ENCODE measurements at regions not wholly inside any gene's neighbourhood (a gene's known extent, or its start where the extent isn't known, plus 50 kb on each side); places are given as distances from the start of the nearest gene placed in this dataset.
A peak's percentile ranks its signal among the peaks of the same experiment; 100 is the strongest.

DNA sequence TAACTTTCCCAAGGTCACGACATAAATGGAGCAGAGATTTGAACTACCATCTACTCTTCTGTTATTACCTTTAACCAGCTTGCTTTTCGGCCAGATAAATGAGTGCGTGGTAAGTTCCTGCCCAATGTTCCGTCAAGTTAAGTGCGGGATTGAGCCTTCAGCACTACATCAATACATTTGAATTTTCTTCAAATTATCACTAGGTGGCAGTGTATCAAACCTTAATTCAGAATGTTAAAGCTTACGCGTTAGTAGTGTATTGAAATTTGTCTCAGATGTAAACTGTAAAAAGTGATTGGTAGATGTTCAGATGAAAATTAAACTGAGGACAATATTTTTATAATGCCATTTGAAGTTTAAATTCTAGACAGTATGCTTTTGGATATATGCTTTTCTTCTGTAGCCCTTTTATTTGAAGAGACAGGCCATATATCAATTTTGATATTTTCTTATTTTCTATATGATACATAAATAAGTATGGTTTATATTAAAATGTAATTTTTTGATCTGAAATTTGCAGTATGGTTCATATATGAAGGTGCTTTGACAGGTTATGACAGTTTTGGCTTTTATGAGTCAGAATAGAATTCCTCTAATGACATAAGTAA is 681.3 kb downstream of the ADCYAP1 start:
- no peak overlapping the region for H3K27ac ChIP-seq
- TF ChIP-seq, protein P1, sequence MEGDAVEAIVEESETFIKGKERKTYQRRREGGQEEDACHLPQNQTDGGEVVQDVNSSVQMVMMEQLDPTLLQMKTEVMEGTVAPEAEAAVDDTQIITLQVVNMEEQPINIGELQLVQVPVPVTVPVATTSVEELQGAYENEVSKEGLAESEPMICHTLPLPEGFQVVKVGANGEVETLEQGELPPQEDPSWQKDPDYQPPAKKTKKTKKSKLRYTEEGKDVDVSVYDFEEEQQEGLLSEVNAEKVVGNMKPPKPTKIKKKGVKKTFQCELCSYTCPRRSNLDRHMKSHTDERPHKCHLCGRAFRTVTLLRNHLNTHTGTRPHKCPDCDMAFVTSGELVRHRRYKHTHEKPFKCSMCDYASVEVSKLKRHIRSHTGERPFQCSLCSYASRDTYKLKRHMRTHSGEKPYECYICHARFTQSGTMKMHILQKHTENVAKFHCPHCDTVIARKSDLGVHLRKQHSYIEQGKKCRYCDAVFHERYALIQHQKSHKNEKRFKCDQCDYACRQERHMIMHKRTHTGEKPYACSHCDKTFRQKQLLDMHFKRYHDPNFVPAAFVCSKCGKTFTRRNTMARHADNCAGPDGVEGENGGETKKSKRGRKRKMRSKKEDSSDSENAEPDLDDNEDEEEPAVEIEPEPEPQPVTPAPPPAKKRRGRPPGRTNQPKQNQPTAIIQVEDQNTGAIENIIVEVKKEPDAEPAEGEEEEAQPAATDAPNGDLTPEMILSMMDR (IDR thresholded peaks at IDR 0.05): peak; percentile 21
- no peak for DNase-seq (ENCODE audit: low spot score)
- no peak overlapping the region for H3K4me3 ChIP-seq

DNA sequence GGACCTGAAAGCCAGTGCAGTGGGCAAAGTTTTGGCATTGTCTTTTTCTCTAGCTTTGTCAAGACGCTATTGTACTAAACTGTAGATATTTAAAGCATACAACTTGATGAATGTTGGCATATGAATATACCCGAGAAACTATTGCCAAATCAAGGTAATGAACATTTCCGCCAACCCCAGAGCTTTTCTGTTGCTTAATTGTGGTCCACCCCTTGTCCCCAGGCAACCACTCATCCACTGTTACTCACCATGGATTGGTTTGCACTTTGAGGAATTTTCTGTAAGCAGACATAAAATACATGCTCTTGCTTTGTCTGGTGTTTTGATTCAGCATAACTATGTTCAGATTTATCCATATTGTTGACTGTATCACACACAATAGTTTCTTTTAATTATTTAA is 688.4 kb downstream of the ADCYAP1 start:
- H3K27ac ChIP-seq: no peak overlapping the region
- DNase-seq (ENCODE audit: low spot score): no peak
- no peak overlapping the region for H3K4me3 ChIP-seq
- TF ChIP-seq, protein P1 (IDR thresholded peaks at IDR 0.05): no peak

DNA sequence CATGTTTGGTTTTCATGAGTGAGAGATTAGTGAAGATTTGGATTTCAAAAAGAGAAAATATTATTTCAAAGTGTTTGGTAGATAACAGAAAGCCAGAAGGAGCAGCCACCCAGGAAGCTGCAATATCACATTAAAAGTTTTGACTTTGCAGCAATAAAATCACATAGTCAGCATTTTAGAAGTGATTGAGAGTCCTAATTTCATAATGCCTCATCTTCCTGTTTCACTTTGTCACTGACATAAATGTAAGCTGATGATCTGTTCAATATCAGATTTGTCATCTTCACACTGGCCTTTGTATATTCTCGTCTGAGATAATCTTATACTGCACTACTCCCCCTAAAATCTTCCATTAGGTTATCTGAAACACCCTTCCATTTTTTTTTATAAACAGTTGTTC is 690.5 kb downstream of the ADCYAP1 start:
- Histone ChIP-seq H3K4me3 (no peak overlapping the region), H3K27ac (no peak overlapping the region)
- TF ChIP-seq, protein P1 (IDR thresholded peaks at IDR 0.05): no peak
- no peak for DNase-seq (ENCODE audit: low spot score)

- DNase-seq (ENCODE audit: low spot score): no peak
- no peak overlapping the region for H3K4me3 ChIP-seq
- TF ChIP-seq, protein P1 (IDR thresholded peaks at IDR 0.05): no peak
- H3K27ac ChIP-seq: no peak overlapping the region
Measured at GRCh38 chr18:1599196-1599595, 694.5 kb downstream of the ADCYAP1 start.

- TF ChIP-seq, protein P1 (IDR thresholded peaks at IDR 0.05): no peak
Measured at GRCh38 chr18:1604751-1605150, 700.1 kb downstream of the ADCYAP1 start.

DNA sequence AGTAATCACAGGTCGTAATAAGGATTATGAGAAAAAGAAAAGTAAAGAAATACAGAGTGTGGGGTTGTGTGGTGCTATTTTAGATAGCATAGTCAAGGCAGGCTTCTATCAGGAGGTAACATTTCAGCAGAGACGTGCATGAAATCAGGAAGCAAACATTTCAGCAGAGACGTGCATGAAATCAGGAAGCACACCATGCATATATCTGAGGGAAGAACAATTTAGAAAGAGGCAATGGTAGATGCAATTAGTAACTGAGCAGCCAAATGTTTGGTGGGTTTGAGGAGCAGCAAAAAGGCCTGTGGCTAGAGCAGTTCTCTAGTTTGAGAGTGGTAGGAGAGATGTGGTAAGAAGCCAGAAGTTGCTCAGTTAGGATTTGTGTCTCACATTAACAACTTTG is 713.7 kb downstream of the ADCYAP1 start:
- TF ChIP-seq, protein P1 (IDR thresholded peaks at IDR 0.05): no peak
- no peak for DNase-seq (ENCODE audit: low spot score)
- no peak overlapping the region for H3K27ac ChIP-seq
- H3K4me3 ChIP-seq: no peak overlapping the region

More at GRCh38 chr18:1604751-1605150, 700.1 kb downstream of the ADCYAP1 start:
- no peak overlapping the region for H3K4me3 ChIP-seq
- no peak for DNase-seq (ENCODE audit: low spot score)
- no peak overlapping the region for H3K27ac ChIP-seq

DNA sequence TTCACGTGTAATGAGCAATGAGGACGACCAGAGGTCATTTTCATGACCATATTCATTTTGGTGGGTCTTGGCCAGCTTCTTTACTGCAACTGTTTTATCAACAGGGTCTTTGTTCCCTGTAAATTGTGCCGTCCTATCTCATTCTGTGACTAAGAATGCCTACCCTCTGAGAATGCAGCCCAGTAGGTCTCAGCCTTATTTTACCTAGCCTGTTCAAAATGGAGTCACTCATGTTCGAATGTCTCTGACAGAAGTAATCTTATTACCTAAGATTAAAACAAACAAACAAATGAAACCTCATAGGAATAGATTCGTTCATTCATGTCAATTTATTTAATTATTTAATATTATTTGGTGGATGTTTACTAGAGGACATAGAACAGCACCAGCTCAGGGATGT is 714.8 kb downstream of the ADCYAP1 start:
- TF ChIP-seq, protein P1 (IDR thresholded peaks at IDR 0.05): no peak
- DNase-seq (ENCODE audit: low spot score): no peak
- Histone ChIP-seq H3K27ac (no peak overlapping the region), H3K4me3 (no peak overlapping the region)
